Upper lobe of left lung (tissue), 4 donors: ENCODE measurements at regions not wholly inside any gene's neighbourhood (a gene's known extent, or its start where the extent isn't known, plus 50 kb on each side); places are given as distances from the start of the nearest gene placed in this dataset.

Experiments used
- EP300 ChIP-seq, 4 donors: sonication (generic); formaldehyde crosslinking; IDR thresholded peaks; one replicate each; pipeline ENCODE4 v1.5.1; 2017; ENCODE audit warnings: antibody characterized with exemption in 4 of 4, control low read depth in 2 of 4
- POLR2A ChIP-seq, 4 donors: fragments of 450-650 bp; IDR thresholded peaks; one replicate each; pipeline ENCODE4 v1.5.1; 2016 to 2017; ENCODE audit warnings: antibody characterized with exemption in 4 of 4, mild to moderate bottlenecking in 2 of 4
- POLR2AphosphoS5 ChIP-seq, 2 donors: sonication (generic); formaldehyde crosslinking; IDR thresholded peaks; one replicate each; pipeline ENCODE4 v1.5.1; 2017; ENCODE audit warnings: antibody characterized with exemption in 2 of 2
- TF ChIP-seq, protein P1 (sequence below), 6 experiments: fragments of 450-650 bp in 4 of 6; fragments of 200-600 bp in 2 of 6; sonication (generic) in 2 of 6; IDR thresholded peaks; one replicate each; pipeline ENCODE4 v1.5.1; 2016 to 2019; ENCODE audit warnings: antibody characterized with exemption in 6 of 6

DNA sequence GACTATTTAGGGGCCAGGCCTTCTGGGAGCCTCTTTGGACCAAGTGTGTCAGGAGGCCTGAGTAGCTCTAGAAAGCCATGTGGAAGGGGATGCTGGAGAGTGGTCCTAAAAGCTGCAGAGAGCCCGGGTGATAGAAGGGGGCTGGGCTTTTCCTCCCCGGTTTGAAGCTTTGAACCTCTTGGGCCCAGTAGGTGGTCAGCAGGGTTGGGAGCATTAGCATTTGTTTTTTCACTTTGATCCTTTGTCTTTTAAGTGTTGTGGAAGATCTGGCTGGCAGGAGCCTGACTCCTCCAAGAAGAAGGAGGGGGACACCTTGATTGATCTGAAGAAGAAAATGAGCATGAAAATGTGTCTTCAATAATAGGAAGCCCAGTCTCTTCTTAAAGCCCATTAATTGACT, 596.6 kb downstream of the INSC start:
- TF ChIP-seq POLR2A (IDR thresholded peaks at IDR 0.05): no peak
- TF ChIP-seq, protein P1, sequence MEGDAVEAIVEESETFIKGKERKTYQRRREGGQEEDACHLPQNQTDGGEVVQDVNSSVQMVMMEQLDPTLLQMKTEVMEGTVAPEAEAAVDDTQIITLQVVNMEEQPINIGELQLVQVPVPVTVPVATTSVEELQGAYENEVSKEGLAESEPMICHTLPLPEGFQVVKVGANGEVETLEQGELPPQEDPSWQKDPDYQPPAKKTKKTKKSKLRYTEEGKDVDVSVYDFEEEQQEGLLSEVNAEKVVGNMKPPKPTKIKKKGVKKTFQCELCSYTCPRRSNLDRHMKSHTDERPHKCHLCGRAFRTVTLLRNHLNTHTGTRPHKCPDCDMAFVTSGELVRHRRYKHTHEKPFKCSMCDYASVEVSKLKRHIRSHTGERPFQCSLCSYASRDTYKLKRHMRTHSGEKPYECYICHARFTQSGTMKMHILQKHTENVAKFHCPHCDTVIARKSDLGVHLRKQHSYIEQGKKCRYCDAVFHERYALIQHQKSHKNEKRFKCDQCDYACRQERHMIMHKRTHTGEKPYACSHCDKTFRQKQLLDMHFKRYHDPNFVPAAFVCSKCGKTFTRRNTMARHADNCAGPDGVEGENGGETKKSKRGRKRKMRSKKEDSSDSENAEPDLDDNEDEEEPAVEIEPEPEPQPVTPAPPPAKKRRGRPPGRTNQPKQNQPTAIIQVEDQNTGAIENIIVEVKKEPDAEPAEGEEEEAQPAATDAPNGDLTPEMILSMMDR (IDR thresholded peaks at IDR 0.05): no peak
- no peak for TF ChIP-seq POLR2AphosphoS5 (IDR thresholded peaks at IDR 0.05)
- TF ChIP-seq EP300 (IDR thresholded peaks at IDR 0.05): no peak
